ENCODE measurements at regions not wholly inside any gene's neighbourhood (a gene's known extent, or its start where the extent isn't known, plus 50 kb on each side); places are given as distances from the start of the nearest gene placed in this dataset.
A peak's percentile ranks its signal among the peaks of the same experiment; 100 is the strongest.

DNA sequence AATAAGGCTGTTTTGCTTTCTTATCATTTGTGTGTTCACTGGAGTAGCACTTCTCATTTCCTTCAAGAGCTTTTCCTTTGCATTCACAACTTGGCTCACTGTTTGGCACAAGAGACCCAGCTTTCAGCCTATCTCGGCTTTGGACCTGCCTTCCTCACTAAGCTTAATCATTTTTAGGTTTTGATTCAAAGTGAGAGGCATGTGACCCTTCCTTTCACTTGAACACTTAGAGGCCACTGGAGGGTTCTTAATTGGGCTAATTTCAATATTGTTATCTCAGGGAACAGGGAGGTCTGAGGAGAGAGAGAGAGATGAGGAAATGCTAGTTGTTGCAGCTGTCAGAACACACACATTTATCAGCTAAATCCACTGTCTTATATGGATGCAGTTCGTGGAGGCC, 82.9 kb upstream of the SCAF8 start:
- H2AFZ ChIP-seq (ENCODE audit: control insufficient read depth, low read length) = no peak overlapping the region
- H3K4me3 ChIP-seq (ENCODE audit: control insufficient read depth in 2 of 3, extremely low read depth in 1 of 3, insufficient read depth in 2 of 3, low read depth in 1 of 3, low read length in 3 of 3) = no peak overlapping the region
- no peak for DNase-seq (ENCODE audit: low read depth, low spot score)
- dilution Hi-C loops (cut with MboI; ENCODE audit: extremely low pct_ligation_motif_present, low sequenced_read_pairs) = no loop called here
- H3K9ac ChIP-seq (ENCODE audit: control insufficient read depth, extremely low read depth, insufficient read depth, low read length) = no peak overlapping the region
- H3K9me3 ChIP-seq (ENCODE audit: control insufficient read depth, low read depth, low read length) = no peaks in the 10 kb centered on the region
- H4K20me1 ChIP-seq (ENCODE audit: control insufficient read depth, extremely low read depth, insufficient read depth, low read length) = no peaks in the 10 kb centered on the region
- FAIRE-seq = no peak
- no peaks in the 10 kb centered on the region for H3K27me3 ChIP-seq (ENCODE audit: control insufficient read depth, extremely low read depth, insufficient read depth, low read length)
- H3K4me1 ChIP-seq (ENCODE audit: control insufficient read depth, extremely low read depth, insufficient read depth, low read length) = peaks cover 21% of the 10 kb centered on the region
- no peak overlapping the region for H3K4me2 ChIP-seq (ENCODE audit: control insufficient read depth, extremely low read depth, insufficient read depth, low read depth, low read length)
- no peaks in the 10 kb centered on the region for H3K36me3 ChIP-seq (ENCODE audit: control insufficient read depth in 2 of 2, extremely low read depth in 1 of 2, insufficient read depth in 2 of 2, low read length in 2 of 2)
- TF ChIP-seq CTCF (optimal IDR thresholded peaks at IDR 0.05 in 1 of 3, IDR thresholded peaks at IDR 0.05 in 1 of 3, conservative IDR thresholded peaks at IDR 0.05 in 1 of 3; ENCODE audit: extremely low read depth in 1 of 3, insufficient read depth in 2 of 3, low read length in 3 of 3) (no peak), EZH2 (IDR thresholded peaks at IDR 0.05; ENCODE audit: low read length) (no peak)
- no peaks in the 10 kb centered on the region for H3K9me1 ChIP-seq (ENCODE audit: control insufficient read depth, extremely low read depth, insufficient read depth, low read length)
- H3K27ac ChIP-seq (ENCODE audit: control insufficient read depth, insufficient read depth, low read length) = no peak overlapping the region
- no peaks in the 10 kb centered on the region for H3K79me2 ChIP-seq (ENCODE audit: control insufficient read depth, insufficient read depth, low read length)

DNA sequence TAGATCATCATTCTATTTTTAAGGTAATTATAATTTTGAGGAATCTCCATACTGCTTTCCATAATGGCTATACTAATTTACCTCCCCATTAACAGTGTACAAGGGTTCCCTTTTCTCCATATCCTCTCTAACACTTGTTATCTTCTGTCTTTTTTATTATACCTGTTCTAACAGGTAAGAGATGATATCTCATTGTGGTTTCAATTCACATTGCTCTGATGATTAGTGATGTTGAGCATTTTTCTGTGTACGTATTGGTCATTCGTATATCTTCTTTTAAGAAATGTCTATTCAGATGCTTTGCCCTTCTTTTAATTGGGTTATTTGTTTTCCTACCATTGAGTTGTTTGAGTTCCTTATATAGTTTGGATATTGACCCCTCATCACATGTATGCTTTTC, 81.6 kb upstream of the SCAF8 start:
- no peak overlapping the region for H3K9ac ChIP-seq (ENCODE audit: control insufficient read depth, extremely low read depth, insufficient read depth, low read length)
- FAIRE-seq (peak; percentile 55), DNase-seq (ENCODE audit: low read depth, low spot score) (no peak)
- no peak for TF ChIP-seq CTCF (optimal IDR thresholded peaks at IDR 0.05 in 1 of 3, IDR thresholded peaks at IDR 0.05 in 1 of 3, conservative IDR thresholded peaks at IDR 0.05 in 1 of 3; ENCODE audit: extremely low read depth in 1 of 3, insufficient read depth in 2 of 3, low read length in 3 of 3)
- TF ChIP-seq EZH2 (IDR thresholded peaks at IDR 0.05; ENCODE audit: low read length) = no peak
- no peaks in the 10 kb centered on the region for H3K36me3 ChIP-seq (ENCODE audit: control insufficient read depth in 2 of 2, extremely low read depth in 1 of 2, insufficient read depth in 2 of 2, low read length in 2 of 2)
- H3K4me1 ChIP-seq (ENCODE audit: control insufficient read depth, extremely low read depth, insufficient read depth, low read length) = peaks cover 21% of the 10 kb centered on the region
- H4K20me1 ChIP-seq (ENCODE audit: control insufficient read depth, extremely low read depth, insufficient read depth, low read length) = no peaks in the 10 kb centered on the region
- dilution Hi-C loops (cut with MboI; ENCODE audit: extremely low pct_ligation_motif_present, low sequenced_read_pairs) = no loop called here
- no peaks in the 10 kb centered on the region for H3K9me1 ChIP-seq (ENCODE audit: control insufficient read depth, extremely low read depth, insufficient read depth, low read length)
- no peak overlapping the region for H3K4me2 ChIP-seq (ENCODE audit: control insufficient read depth, extremely low read depth, insufficient read depth, low read depth, low read length)
- no peaks in the 10 kb centered on the region for H3K79me2 ChIP-seq (ENCODE audit: control insufficient read depth, insufficient read depth, low read length)
- no peaks in the 10 kb centered on the region for H3K27me3 ChIP-seq (ENCODE audit: control insufficient read depth, extremely low read depth, insufficient read depth, low read length)
- H3K27ac ChIP-seq (ENCODE audit: control insufficient read depth, insufficient read depth, low read length) = no peak overlapping the region
- no peak overlapping the region for H2AFZ ChIP-seq (ENCODE audit: control insufficient read depth, low read length)
- no peak overlapping the region for H3K4me3 ChIP-seq (ENCODE audit: control insufficient read depth in 2 of 3, extremely low read depth in 1 of 3, insufficient read depth in 2 of 3, low read depth in 1 of 3, low read length in 3 of 3)
- H3K9me3 ChIP-seq (ENCODE audit: control insufficient read depth, low read depth, low read length) = no peaks in the 10 kb centered on the region
